H9 (cell line): ENCODE measurements at regions not wholly inside any gene's neighbourhood (a gene's known extent, or its start where the extent isn't known, plus 50 kb on each side); places are given as distances from the start of the nearest gene placed in this dataset.

Experiments
- DNase-seq: peaks from one replicate; pipeline ENCODE4 v3.0.0-alpha.2; 2017
- H2AFZ ChIP-seq: one replicate; pipeline ENCODE4 v1.6.1; 2013; ENCODE audit warnings: mild to moderate bottlenecking, low read length, control low read depth, moderate library complexity
- H2AK5ac ChIP-seq: 2 replicates; pipeline ENCODE4 v1.6.1; 2013; ENCODE audit warnings: low read length, control low read depth, mixed read lengths; ENCODE audit not compliant: insufficient read length
- H2BK120ac ChIP-seq: one replicate; pipeline ENCODE4 v1.6.1; 2013; ENCODE audit warnings: low read depth, mild to moderate bottlenecking, low read length, control low read depth, inconsistent platforms; ENCODE audit not compliant: poor library complexity, severe bottlenecking
- H2BK12ac ChIP-seq: 2 replicates; pipeline ENCODE4 v1.6.1; 2013; ENCODE audit warnings: low read length, control low read depth, mixed read lengths, low read depth; ENCODE audit not compliant: insufficient read length
- H2BK15ac ChIP-seq: 2 replicates; pipeline ENCODE4 v1.6.1; 2013; ENCODE audit warnings: low read depth, low read length, control low read depth
- H2BK20ac ChIP-seq: one replicate; pipeline ENCODE4 v1.6.1; 2013; ENCODE audit warnings: low read depth, mild to moderate bottlenecking, low read length, control low read depth, inconsistent platforms; ENCODE audit not compliant: poor library complexity, severe bottlenecking
- H2BK5ac ChIP-seq: 2 replicates; pipeline ENCODE4 v1.6.1; 2013; ENCODE audit warnings: low read length, control low read depth, mixed read lengths; ENCODE audit not compliant: insufficient read length
- H3K14ac ChIP-seq: 2 replicates; pipeline ENCODE4 v1.6.1; 2013; ENCODE audit warnings: low read length, control low read depth; ENCODE audit not compliant: insufficient read depth
- H3K18ac ChIP-seq: 2 replicates; pipeline ENCODE4 v1.6.1; 2013; ENCODE audit warnings: low read depth, mild to moderate bottlenecking, mixed read lengths, low read length, control low read depth; ENCODE audit not compliant: insufficient read length
- H3K23ac ChIP-seq: 2 replicates; pipeline ENCODE4 v1.6.1; 2013; ENCODE audit warnings: low read length, control low read depth, mixed read lengths, low read depth; ENCODE audit not compliant: insufficient read length
- H3K23me2 ChIP-seq: 2 replicates; pipeline ENCODE4 v1.6.1; 2013; ENCODE audit warnings: low read depth, mild to moderate bottlenecking, mixed read lengths, low read length, control low read depth; ENCODE audit not compliant: insufficient read length, poor library complexity, severe bottlenecking
- H3K27ac ChIP-seq: 2 replicates; pipeline ENCODE4 v1.5.1; 2013; ENCODE audit warnings: low read length, control low read depth, mixed read lengths, low read depth; ENCODE audit not compliant: insufficient read length
- H3K27me3 ChIP-seq: 2 replicates; pipeline ENCODE4 v1.6.1; 2013; ENCODE audit warnings: low read length, control low read depth, inconsistent platforms; ENCODE audit not compliant: insufficient read depth
- H3K4ac ChIP-seq: 2 replicates; pipeline ENCODE4 v1.6.1; 2013; ENCODE audit warnings: low read depth, mild to moderate bottlenecking, control low read depth, inconsistent platforms, low read length, moderate library complexity
- H3K4me1 ChIP-seq: 2 replicates; pipeline ENCODE4 v1.6.1; 2013; ENCODE audit warnings: low read length, control low read depth, inconsistent platforms; ENCODE audit not compliant: insufficient read depth
- H3K4me2 ChIP-seq: 2 replicates; pipeline ENCODE4 v1.6.1; 2013; ENCODE audit warnings: low read length, control low read depth, mixed read lengths; ENCODE audit not compliant: insufficient read length, insufficient read depth
- H3K56ac ChIP-seq: 2 replicates; pipeline ENCODE4 v1.6.1; 2013; ENCODE audit warnings: low read depth, mild to moderate bottlenecking, mixed read lengths, low read length, control low read depth; ENCODE audit not compliant: insufficient read length
- H3K79me1 ChIP-seq: 2 replicates; pipeline ENCODE4 v1.6.1; 2013; ENCODE audit warnings: low read depth, mild to moderate bottlenecking, moderate library complexity, low read length, control low read depth, inconsistent platforms; ENCODE audit not compliant: insufficient read depth, poor library complexity, severe bottlenecking
- H3K79me2 ChIP-seq: 2 replicates; pipeline ENCODE4 v1.6.1; 2013; ENCODE audit warnings: low read length, control low read depth, inconsistent platforms; ENCODE audit not compliant: insufficient read depth
- H3K9ac ChIP-seq: 2 replicates; pipeline ENCODE4 v1.6.1; 2013; ENCODE audit warnings: low read length, control low read depth, mixed read lengths; ENCODE audit not compliant: insufficient read length; ENCODE audit errors: extremely low read depth
- H3K9me3 ChIP-seq: one replicate; pipeline ENCODE4 v1.6.1; 2013; ENCODE audit warnings: low read depth, low read length, inconsistent platforms; ENCODE audit not compliant: control insufficient read depth
- H3T11ph ChIP-seq: one replicate; pipeline ENCODE4 v1.6.1; 2013; ENCODE audit warnings: mild to moderate bottlenecking, low read length, control low read depth, inconsistent platforms
- H4K20me1 ChIP-seq: one replicate; pipeline ENCODE4 v1.6.1; 2013; ENCODE audit not compliant: control insufficient read depth, insufficient read length, insufficient read depth
- H4K5ac ChIP-seq: 2 replicates; pipeline ENCODE4 v1.6.1; 2013; ENCODE audit warnings: low read depth, mild to moderate bottlenecking, mixed read lengths, low read length, control low read depth; ENCODE audit not compliant: insufficient read length
- H4K8ac ChIP-seq: replicated peaks from 2 replicates; pipeline ENCODE4 v1.6.1; 2013; ENCODE audit warnings: low read length, control low read depth, mixed read lengths, low read depth; ENCODE audit not compliant: insufficient read length
- H4K91ac ChIP-seq: 2 replicates; pipeline ENCODE4 v1.6.1; 2013; ENCODE audit warnings: low read depth, mild to moderate bottlenecking, moderate library complexity, mixed read lengths, low read length, control low read depth; ENCODE audit not compliant: insufficient read length
- H3K27ac Mint-ChIP-seq, 3 experiments: 2 replicates in 2 of 3; 3 replicates in 1 of 3; pipeline ENCODE4 v1.8.0; 2020 to 2021; ENCODE audit warnings: mixed read lengths in 3 of 3, mild to moderate bottlenecking in 1 of 3, moderate library complexity in 1 of 3
- H3K27me3 Mint-ChIP-seq: 2 replicates; pipeline ENCODE4 v1.8.0; 2021; ENCODE audit warnings: low read depth, mild to moderate bottlenecking, moderate library complexity, mixed read lengths
- H3K36me3 Mint-ChIP-seq, 3 experiments: 2 replicates in 2 of 3; 3 replicates in 1 of 3; pipeline ENCODE4 v1.8.0; 2020 to 2021; ENCODE audit warnings: low read depth in 3 of 3, mixed read lengths in 3 of 3; ENCODE audit not compliant: insufficient read depth in 1 of 3
- H3K4me1 Mint-ChIP-seq, 2 experiments: 2 replicates each; pipeline ENCODE4 v1.8.0; 2020; ENCODE audit warnings: mixed read lengths in 2 of 2
- H3K4me3 Mint-ChIP-seq, 2 experiments: 2 replicates in 1 of 2; 3 replicates in 1 of 2; pipeline ENCODE4 v1.8.0; 2020 to 2021; ENCODE audit warnings: mild to moderate bottlenecking in 2 of 2, mixed read lengths in 2 of 2, moderate library complexity in 1 of 2
- H3K9me3 Mint-ChIP-seq, 2 experiments: 2 replicates in 1 of 2; 3 replicates in 1 of 2; pipeline ENCODE4 v1.8.0; 2020; ENCODE audit warnings: mild to moderate bottlenecking in 2 of 2, mixed read lengths in 2 of 2, moderate library complexity in 1 of 2
- CTCF ChIP-seq: fragments of 200-600 bp; sonication (generic); conservative IDR thresholded peaks from 3 replicates; pipeline ENCODE4 v1.8.0; 2021; ENCODE audit warnings: antibody characterized with exemption, mild to moderate bottlenecking
- WGBS: extraction: QIAGEN DNeasy Blood & Tissue Kit; methylation state at CpG from one replicate; pipeline ENCODE4 v1.1.7; 2013; ENCODE audit warnings: missing lambda C conversion rate, low lambda C conversion rate, mixed read lengths; ENCODE audit not compliant: insufficient read length; ENCODE audit errors: extremely low coverage; 5-methylcytosine and 5-hydroxymethylcytosine counted together

- Histone ChIP-seq H3K9me3 (no peaks in the 10 kb centered on the region), H4K5ac (no peak overlapping the region), H4K20me1 (no peaks in the 10 kb centered on the region), H3K23ac (no peak overlapping the region), H3K56ac (no peak overlapping the region), H3K9ac (no peak overlapping the region), H3K27ac (no peak overlapping the region), H3T11ph (no peak overlapping the region), H3K4me1 (no peaks in the 10 kb centered on the region), H2BK15ac (no peak overlapping the region), H3K18ac (no peak overlapping the region), H3K27me3 (no peaks in the 10 kb centered on the region), H3K4ac (no peak overlapping the region), H2BK120ac (no peak overlapping the region), H2AFZ (no peak overlapping the region), H3K14ac (no peak overlapping the region), H3K79me1 (no peaks in the 10 kb centered on the region), H4K8ac (no peak overlapping the region), H2BK5ac (no peak overlapping the region), H3K79me2 (no peaks in the 10 kb centered on the region), H2BK12ac (no peak overlapping the region), H3K4me2 (no peak overlapping the region), H2AK5ac (no peak overlapping the region), H4K91ac (no peak overlapping the region), H2BK20ac (no peak overlapping the region), H3K23me2 (no peaks in the 10 kb centered on the region)
- no peak for DNase-seq
- Mint-ChIP-seq H3K36me3 (no peaks in the 10 kb centered on the region; a peak in 1 of 7 replicates), H3K4me1 (no peaks in the 10 kb centered on the region), H3K9me3 (peaks cover 0 to 3% of the 10 kb centered on the region in 2 experiments; a peak in 1 of 5 replicates), H3K27ac (no peak overlapping the region), H3K27me3 (no peaks in the 10 kb centered on the region), H3K4me3 (no peak overlapping the region)
- no peak for TF ChIP-seq CTCF
- whole genome bisulfite sequencing, result no CpG with 5 or more reads among the region's 2 CpGs
These were observed 611.6 kb upstream of the CCDC179 start for GRCh38 chr11:23471878-23472277.
